Activated CD8-positive, alpha-beta memory T cell treated with anti-CD3 and anti-CD28 coated beads, Interleukin-2, amount 50 U/mL, for 24 hours (primary cell): ENCODE measurements at regions not wholly inside any gene's neighbourhood (a gene's known extent, or its start where the extent isn't known, plus 50 kb on each side); places are given as distances from the start of the nearest gene placed in this dataset.
"Not testable (repeated sequence)": the region's sequence is repeated elsewhere in the genome, so short reads cannot be mapped to it uniquely, and the experiment has no call there.

Experiments
- DNase-seq: peaks from one replicate; pipeline ENCODE4 v3.0.0-alpha.2; 2020; ENCODE audit errors: extremely low read depth

DNA sequence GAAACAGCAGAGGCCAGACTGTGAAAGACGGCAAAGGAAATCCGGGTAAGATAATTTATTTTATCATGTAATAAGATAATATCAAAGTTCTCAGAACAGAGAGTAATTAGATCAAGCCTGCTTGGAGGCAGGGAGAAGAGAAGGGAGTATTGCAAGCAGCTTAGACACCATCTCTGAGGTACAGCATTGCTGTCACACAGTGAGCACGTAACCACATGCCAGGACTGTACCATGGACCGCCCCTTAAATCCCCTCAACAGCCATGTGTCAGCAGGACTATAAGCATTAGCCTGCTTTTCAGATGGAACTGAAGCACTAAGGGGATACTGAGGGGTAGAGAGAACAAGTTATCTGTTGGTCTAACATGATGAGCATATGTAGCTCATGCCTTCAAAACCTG lies 141.5 kb downstream of the C6orf118 start:
- DNase-seq: no peak

DNA sequence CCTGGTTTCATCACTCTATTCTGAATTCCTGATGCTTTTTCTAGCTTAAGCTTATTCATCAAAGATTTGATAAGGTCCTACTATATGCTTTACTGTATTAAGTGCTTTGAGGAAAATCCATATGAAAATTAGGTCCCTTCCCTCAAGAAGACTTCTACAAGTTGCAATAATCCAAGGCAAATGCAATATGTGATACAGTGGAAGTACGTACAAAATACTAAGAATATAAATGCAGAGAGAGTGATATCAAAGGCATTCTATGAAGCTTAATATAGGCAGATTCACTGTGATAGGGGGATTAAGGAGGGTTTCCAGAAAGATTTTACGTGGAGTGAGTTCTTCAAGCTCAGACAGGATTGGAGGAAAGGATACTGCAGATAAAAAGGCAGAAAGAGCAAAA lies 142.1 kb downstream of the C6orf118 start:
- DNase-seq: no peak

DNA sequence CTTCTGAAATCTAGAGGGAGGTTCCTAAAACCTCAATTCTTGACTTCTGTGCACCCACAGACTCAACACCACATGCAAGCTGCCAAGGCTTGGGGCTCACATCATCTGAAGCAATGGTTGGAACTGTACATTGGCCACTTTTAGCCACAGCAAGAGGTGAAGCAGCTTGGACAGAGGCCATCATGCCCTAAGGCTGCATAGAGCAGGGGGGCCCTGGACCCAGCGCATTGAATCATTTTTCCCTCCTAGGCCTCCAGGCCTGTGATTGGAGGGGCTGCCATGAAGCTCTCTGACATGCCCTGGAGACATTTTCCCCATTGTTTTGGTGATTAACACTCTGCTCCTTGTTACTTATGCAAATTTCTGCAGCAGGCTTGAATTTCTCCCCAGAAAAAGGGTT lies 145.9 kb downstream of the C6orf118 start:
- no peak for DNase-seq

DNA sequence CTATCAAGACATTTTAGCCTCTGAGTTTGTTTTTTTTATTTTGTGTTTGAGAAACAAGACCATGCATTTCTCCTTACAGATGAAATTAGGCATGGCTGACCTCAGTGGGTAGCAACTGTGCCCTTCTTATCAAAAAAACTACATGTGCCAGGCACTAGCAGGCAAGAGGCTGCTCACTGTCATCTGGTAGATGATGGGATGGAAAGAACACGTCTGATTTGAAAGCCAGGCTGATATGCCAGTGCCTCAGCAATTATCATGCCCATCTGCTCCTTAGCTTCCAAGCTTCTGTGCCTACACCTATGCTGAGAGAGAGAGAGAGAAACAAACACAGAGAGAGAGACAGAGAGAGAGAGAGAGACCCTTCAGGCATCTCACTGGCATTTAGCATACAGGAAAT lies 149.9 kb downstream of the C6orf118 start:
- DNase-seq: no peak

DNA sequence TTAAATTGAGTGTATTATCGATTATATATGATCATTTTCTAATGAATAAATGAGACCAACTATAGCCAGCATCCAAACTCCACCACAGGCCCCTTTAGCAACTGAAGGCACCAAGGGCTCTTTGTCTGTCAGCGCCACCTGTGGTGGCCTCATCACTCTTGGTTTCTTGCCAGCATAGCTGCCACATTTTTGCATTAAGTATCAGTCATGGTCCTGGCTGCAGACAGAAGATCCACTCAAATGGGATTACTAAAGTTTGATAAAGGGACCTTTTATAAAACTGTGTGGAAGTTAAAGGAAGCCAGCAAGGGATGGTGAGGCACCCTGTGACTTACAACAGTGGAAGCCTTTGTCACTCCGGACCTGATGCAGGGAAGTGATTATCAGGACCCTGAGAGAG lies 162.9 kb downstream of the C6orf118 start:
- DNase-seq: no peak

DNA sequence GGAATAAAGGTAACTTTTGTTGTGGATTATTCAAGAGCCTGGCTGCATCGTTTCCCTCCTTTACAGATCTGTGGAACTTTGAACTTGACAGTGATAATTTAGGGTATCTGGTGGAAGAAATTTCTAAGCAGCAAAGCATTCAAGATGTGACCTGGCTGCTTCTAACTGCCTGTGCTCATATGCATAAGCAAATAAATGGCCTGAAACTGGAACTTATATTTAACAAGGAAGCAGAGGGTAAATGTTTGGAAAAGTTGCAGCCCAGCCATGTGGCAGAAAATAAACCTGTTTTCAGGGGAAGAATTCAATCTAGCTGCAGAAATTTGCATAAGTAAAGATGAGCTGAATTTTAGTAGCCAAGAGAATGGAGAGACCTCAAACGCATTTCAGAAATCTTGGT lies 173.5 kb downstream of the C6orf118 start:
- DNase-seq: no peak

DNA sequence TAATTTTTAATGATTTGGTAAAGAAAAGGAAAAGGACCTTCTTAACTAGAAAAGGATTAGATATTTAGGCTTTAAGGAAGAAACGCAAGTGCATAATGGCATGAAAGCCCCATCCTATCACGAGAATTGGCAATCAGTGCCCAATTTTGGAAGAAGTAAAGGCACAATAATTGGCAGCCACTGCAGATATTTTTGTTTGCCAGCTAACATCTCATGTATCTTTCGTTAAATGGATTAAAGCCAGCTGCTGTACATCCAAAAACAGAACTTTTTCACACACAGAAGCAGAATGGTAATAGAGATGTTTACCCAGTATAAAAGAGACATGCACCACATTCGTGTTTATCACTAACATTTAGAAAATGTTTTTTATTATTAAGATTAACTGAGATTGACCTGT lies 180.3 kb downstream of the C6orf118 start:
- DNase-seq: no peak

DNA sequence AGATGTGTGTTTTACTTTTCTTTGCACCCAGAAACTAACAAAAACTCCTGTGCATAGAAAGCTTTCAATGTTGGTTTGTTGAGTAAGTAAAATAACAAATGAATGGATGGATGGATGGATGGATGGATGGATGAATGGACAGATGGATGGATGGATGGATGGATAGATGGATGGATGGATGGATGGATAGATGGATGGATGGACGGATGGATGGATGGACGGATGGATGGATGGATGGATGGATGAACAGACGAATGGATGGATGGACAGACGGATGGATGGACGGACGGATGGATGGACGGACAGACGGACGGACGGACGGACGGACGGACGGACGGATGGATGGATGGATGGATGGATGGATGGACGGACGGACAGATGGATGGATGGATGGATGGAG lies 181.7 kb downstream of the C6orf118 start:
- DNase-seq: not testable (repeated sequence)

DNA sequence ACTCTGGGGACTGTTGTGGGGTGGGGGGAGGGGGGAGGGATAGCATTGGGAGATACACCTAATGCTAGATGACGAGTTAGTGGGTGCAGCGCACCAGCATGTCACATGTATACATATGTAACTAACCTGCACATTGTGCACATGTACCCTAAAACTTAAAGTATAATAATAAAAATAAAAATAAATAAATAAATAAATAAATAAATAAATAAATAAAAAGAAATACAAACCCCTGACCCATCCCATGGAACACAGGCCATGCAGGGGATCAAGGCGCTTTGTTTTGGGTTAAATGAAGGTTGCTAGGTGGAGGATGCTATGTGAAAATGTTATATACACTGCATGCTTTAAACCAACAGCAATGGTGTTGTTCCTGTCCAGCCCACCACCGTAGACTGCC lies 184.7 kb downstream of the C6orf118 start:
- not testable (repeated sequence) for DNase-seq

DNA sequence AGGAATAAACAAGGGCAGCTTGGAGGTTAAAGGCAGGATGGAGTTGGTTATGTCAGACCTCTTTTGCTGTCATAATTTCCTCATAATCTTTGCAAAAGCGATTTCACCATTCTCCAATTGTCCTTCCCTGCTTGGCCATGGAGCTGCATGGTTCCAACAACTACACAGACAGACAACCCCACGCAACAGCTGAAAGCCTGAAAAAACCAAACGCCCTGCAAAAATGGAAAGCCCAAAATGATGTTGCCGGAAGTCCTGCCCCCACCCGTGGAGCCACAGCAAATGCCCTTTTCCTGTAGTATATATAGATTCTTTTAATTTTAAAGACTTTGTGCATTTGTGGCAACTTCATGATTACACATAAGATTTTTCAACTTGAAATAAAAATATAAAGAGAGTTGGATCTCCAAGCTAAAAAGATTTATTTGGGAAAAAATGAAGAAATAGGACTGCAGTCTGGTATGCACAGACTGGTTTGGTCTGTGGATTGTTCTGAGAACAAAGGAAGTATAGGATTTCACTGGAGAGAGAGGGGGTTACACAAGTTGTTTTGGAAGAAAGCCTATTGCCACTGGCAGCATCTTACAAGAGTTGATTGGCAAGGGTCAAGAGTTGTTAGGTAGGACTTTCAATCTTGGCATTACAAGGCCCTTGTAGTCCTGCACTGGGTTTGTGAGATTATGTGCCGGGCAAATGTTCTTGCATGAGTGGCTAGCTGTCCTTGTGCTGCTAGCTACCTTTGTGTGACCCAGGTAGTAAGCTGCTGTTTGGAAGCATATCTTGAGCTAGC lies 190.0 kb downstream of the C6orf118 start:
- no peak for DNase-seq

DNA sequence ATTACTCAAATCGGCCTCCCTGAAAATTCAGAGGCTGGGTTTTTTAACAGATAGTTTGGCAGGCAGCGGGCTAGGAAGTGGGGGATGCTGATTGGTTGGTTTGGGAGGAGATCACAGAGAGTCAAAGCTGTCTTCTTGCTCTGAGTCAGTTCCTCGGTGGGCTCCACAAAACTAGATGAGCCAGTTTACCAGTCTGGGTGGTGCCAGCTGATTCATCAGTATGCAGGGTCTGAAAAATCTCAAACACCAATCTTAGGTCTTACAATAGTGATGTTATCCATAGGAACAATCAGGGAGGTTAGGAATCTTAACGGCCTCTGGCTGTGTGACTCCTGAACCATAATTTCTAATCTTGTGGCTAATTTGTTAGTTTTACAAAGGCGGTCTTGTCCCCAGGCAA lies 190.7 kb downstream of the C6orf118 start:
- no peak for DNase-seq

DNA sequence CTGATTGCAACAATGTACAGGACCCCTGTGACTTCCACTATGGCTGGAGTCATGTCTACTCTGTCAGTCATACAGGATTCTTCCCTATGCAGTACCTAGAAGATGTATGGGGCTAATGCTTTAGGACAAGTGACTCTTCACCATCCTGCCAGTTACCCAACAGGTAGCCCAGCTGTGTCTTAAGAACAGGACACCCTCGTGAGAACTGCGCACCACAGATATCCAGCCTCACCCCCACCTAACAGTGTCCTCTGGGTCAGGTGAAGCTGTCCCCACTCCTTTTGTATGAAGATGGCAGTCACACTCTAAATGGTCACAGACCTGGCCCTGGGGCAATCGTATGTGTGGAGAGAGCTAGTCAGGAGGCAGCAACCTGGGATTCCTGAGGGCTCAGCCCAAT lies 191.6 kb downstream of the C6orf118 start:
- DNase-seq: no peak

DNA sequence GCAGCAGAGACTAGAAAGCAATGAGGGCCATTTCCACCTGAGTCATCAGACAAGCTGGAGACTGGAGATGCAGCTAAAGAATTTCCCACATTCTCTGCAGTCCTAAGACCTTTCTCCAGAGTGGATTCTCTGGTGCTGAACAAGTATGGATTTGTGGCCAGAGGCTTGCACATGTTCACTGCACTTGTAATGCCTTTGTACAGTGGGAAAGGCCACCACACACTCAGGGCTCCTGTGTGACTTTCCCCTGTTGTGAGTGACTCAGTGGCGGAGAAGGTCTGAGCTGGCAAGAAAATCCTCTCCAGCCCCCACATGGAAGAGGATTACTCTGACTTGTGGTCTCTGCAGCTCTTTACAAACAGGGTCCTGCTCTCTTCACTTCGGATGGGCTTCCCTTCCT lies 192.3 kb downstream of the C6orf118 start:
- no peak for DNase-seq

DNA sequence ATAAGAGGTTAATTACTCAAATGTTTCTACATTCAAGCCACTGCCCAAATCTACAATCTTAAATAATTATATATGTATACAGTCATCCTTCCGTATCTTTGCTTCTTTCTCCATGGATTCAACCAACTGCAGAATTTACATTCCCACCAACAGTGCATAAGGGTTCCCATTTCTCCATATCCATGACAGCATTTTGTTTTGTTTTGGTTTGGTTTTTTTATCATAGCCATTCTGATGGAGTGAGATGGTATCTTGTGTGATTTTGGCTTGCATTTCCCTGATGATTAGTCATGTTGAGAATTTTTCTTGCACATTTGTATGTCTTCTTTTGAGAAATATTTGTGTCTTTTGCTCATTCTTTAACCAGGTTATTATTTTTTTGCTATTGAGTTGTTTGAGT lies 198.5 kb downstream of the C6orf118 start:
- DNase-seq: no peak

DNA sequence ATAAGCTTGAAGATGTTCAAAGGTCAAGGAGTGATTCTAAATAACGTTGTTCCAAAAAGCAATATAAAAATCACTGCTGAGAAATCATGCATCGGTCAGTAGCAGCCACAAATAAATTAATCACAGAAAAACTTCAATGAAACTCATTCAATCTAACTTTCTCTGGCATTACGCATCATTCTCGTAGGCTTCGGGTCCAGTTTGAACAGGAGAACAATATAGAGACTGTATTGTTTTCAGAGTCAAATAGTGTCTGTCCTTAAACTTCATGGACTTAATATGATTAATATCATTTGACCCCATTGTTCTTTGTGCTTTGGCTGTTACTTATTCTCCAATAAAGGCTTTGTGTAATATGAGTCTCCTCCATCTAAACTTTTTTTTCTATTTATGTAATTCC lies 200.4 kb downstream of the C6orf118 start:
- no peak for DNase-seq

DNA sequence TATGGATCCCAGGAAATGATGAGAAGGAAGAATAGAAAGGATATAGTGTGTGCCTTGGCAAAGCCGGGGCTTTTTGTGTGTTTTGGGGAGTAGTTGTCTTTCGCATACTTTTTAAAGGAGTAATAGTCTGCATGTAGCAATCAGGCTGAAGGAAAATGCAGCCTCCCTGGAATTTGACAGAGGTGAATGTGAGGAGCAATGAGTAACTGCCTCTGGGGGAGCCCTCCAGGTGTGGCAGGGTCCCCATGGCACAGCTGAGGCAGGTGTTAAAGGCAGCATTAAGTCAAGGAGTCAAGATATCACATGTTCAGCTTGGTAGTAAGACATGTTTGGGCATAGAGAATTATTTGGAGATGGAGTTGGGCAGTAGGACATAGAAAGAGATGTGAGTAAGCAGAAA lies 203.1 kb downstream of the C6orf118 start:
- DNase-seq: no peak

DNA sequence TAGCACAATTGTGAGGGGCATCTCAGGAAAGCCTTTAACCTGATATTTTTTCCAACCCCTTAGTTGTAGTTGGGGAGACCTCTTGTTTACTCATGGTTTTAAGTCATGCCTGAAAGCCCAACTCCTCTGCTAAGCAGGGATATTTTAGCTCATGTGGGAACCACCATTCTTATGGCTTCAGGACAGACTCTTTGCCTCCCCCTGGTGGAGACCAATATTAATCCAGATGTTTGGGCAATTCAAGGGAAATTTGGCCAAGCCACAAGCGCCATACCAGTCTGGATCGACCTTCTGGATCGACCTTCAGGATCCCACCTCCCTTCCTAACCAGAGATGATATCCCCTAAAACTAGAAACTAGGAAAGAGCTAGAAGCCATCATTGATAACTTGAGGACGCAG lies 211.2 kb downstream of the C6orf118 start:
- no peak for DNase-seq

DNA sequence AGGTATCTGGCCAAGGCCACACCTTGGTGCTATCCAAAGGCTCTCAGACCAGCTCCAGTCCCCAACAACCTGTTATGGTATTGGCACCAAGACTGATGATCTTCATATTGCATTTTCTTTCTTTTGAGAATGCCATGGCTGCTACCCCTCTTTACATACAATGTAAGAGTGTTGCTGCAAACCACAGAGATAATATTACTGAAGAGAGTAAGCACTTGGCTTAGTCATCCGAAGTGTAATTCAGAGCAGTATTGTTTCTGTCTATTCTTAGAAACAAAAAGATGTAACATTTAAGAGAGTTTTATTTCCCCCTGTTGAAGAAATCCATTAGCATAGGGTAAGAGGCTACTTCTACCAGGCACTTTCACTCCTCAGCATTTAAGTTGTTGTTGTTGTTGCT lies 212.5 kb downstream of the C6orf118 start:
- DNase-seq: no peak

DNA sequence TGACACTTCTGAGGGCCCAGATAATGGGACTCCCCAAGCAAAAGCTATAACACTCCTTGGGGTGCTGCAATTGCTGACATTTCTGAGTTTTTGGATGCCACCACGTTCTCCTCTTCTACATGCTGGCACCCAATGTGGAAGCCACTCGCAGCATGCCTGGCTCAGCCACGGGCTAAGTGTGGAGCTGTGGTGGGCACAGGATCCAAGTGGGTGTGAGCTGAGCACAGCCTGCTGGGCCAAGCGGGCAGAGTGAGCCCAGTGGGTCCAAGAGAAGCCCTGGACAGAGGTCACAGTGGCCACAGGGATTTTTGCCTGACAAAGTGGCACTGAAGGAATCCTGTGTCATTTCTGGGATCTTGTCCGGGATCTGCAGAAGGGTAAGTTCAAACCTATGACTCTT lies 213.2 kb downstream of the C6orf118 start:
- DNase-seq: no peak

DNA sequence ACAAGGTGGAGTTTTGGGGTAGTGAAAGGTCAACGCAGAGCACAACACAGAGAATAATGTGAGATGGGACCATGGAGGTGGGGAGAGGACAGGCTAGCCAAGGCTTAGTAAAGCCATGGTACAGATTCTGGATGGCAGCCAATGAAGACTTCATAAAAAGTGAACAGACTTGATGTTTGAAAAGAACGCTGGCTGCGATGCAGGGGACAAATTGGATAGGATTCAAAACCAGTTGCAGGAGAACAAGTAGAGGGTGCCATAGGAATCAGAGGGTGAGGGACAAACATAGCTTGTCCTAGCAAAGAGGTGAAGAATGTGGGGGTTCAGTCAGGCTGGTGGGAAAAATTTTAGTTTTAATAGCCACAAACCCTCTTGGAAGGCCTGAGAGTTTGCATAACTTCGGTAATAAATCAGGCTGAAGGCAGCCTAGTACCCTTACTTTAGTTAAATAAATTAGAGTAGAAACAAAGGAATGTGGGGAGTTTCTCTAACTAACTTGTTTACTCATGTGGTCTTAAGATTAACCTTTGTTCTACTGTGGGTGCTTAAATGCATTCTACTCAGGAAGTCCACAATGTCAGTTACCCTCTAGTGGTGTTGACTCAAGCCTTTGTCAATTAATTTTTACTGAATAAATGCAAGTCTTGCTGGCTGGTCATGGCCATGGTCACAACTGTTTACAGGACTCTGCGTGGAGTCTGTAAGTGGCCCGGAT lies 216.4 kb downstream of the C6orf118 start:
- no peak for DNase-seq

DNA sequence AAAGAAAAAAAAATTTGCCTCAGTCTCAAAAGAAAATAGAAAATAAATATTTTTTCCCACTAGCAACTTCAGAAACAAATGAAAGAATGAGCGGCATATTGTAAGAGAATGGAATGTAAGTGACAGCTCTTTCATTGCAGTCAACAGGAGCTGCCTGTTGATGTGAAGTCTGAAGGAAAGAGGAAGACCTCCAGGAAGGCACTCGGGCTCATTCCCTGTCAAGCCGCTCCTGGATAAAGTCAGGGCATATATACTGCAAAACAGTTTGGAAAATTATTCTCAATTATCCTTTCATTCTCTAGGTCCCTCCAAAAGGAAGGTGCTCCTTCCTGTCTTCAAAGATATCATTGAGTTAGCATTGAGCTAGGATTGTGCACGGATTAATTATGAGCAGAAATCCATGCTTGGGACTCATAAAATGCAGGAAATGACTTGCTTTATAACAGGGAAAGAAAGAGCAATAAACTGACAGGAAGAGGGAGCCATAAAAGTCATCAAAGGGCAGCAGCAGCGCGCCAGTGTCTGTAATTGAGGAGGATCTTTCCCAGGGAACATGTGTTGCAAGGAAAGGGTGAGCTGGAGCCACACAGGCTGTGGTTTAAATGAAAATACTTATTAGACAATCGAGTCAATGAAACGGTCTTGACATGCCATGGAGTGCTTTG lies 218.2 kb downstream of the C6orf118 start:
- no peak for DNase-seq

DNA sequence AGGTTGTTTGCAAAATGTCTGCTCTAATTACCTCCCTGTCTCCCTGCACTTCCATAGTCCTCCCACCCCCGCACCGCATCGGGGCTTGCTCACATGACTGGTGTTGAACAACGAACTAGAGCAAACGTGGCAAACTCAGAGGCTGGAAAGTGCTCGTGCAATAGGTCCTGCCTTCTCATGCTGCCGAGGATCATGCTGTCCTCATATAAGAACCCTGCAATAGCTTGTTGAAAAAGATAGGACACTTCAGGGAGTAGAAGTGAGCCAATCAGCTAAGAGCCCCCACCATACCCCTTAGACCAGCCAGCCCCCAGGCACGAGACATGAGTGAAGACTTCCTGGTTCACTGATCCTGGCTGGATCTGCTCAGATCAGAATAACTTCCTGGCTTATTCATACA lies 219.2 kb downstream of the C6orf118 start:
- DNase-seq: no peak

DNA sequence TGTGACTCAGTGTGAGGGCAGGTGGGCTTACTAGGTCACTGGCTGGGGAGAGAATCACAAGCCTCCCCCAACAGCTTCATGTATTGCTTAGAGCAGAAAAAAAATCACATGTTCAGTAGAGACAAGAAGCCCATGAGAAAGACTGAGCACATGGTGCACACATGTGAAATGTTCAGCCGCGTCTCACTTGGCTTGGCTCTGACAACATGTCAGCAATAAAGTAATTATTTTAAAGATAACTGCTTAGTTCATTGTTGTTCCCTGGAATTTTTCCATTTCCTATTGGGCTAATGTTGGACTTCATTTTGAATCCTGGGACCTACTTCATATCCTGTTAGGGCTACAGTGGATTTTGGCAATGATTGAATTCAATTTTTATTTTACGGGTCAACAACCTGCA lies 222.6 kb downstream of the C6orf118 start:
- no peak for DNase-seq
